ENCODE measurements at regions not wholly inside any gene's neighbourhood (a gene's known extent, or its start where the extent isn't known, plus 50 kb on each side); places are given as distances from the start of the nearest gene placed in this dataset.

GRCh38 chr12:42957561-42958290 lies 368.2 kb upstream of the PRICKLE1 start:
- TF ChIP-seq EZH2 (IDR thresholded peaks at IDR 0.05; ENCODE audit: low read length, unreplicated experiment): no peak
- TF ChIP-seq, protein P1, sequence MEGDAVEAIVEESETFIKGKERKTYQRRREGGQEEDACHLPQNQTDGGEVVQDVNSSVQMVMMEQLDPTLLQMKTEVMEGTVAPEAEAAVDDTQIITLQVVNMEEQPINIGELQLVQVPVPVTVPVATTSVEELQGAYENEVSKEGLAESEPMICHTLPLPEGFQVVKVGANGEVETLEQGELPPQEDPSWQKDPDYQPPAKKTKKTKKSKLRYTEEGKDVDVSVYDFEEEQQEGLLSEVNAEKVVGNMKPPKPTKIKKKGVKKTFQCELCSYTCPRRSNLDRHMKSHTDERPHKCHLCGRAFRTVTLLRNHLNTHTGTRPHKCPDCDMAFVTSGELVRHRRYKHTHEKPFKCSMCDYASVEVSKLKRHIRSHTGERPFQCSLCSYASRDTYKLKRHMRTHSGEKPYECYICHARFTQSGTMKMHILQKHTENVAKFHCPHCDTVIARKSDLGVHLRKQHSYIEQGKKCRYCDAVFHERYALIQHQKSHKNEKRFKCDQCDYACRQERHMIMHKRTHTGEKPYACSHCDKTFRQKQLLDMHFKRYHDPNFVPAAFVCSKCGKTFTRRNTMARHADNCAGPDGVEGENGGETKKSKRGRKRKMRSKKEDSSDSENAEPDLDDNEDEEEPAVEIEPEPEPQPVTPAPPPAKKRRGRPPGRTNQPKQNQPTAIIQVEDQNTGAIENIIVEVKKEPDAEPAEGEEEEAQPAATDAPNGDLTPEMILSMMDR (conservative IDR thresholded peaks at IDR 0.05; ENCODE audit: low read depth, low read length): no peak

All from PC-3 (cell line).